Colonic mucosa (tissue), 4 donors: ENCODE measurements at regions not wholly inside any gene's neighbourhood (a gene's known extent, or its start where the extent isn't known, plus 50 kb on each side); places are given as distances from the start of the nearest gene placed in this dataset.

Experiments
- DNase-seq: peaks from one replicate; pipeline ENCODE4 v3.0.0-alpha.2; 2020
- H3K27ac ChIP-seq: fragments of 200-600 bp; one replicate; pipeline ENCODE4 v1.8.0; 2021
- H3K27me3 ChIP-seq: fragments of 200-600 bp; one replicate; pipeline ENCODE4 v1.8.0; 2021
- H3K36me3 ChIP-seq: fragments of 200-600 bp; one replicate; pipeline ENCODE4 v1.8.0; 2021
- H3K4me1 ChIP-seq: fragments of 200-600 bp; one replicate; pipeline ENCODE4 v1.8.0; 2021; ENCODE audit warnings: mild to moderate bottlenecking
- H3K4me3 ChIP-seq: fragments of 200-600 bp; one replicate; pipeline ENCODE4 v1.8.0; 2021
- H3K9ac ChIP-seq, 2 donors: one replicate each; pipeline ENCODE4 v1.7.0; 2013; ENCODE audit warnings: control low read depth in 2 of 2, low read depth in 2 of 2, low read length in 2 of 2
- H3K9me3 ChIP-seq: fragments of 200-600 bp; one replicate; pipeline ENCODE4 v1.8.0; 2021
- intact Hi-C: fragments of 100-400 bp; cut with DNase I; formaldehyde crosslinking; loops from one replicate; pipeline ENCODE4 v1.14.1; 2022
- TF ChIP-seq, protein P1 (sequence below): fragments of 200-600 bp; IDR thresholded peaks from one replicate; pipeline ENCODE4 v1.8.0; 2022; ENCODE audit warnings: antibody characterized with exemption, mild to moderate bottlenecking
- donor health status: healthy.
- donor health status: DM: no; HTN: no; CAD: no.
- donor health status: DM: no; HTN: no; CAD: no.

DNA sequence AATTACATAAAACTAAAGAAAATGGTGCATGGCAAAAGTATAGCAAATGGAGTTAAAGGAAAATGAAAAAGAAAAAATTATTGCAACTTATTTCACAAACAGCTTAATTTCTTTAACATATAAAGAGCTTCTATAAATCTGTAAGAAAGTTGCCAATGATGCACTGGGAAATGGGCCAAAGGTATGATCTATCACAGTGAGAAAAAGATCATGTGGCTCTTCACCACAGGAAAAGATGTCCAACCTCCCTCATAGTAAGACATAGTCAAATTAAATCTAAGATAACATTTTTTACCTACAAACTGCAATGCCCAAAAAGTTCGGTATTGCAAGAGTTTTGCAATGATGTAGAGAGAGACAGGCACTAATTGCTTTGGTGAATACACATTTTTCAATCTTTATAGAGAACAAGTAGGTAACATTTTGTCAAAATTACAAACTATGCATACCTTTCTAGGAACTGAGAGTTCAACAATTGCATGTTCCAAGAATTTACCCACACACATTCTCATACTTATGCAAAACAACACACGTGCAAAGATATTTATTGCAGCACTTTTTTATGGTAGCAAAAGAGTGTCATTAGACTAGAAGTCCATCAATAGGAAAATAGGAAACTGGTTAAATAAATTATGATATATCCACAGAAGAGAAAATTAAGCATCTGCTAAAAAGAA, 372.6 kb downstream of the QKI start:
- no peak overlapping the region for H3K27ac ChIP-seq
- intact Hi-C loops: no loop called here
- DNase-seq: no peak
- H3K9ac ChIP-seq: no peak overlapping the region
- H3K27me3 ChIP-seq: no peaks in the 10 kb centered on the region
- no peaks in the 10 kb centered on the region for H3K36me3 ChIP-seq
- no peak overlapping the region for H3K4me3 ChIP-seq
- no peaks in the 10 kb centered on the region for H3K4me1 ChIP-seq
- TF ChIP-seq, protein P1, sequence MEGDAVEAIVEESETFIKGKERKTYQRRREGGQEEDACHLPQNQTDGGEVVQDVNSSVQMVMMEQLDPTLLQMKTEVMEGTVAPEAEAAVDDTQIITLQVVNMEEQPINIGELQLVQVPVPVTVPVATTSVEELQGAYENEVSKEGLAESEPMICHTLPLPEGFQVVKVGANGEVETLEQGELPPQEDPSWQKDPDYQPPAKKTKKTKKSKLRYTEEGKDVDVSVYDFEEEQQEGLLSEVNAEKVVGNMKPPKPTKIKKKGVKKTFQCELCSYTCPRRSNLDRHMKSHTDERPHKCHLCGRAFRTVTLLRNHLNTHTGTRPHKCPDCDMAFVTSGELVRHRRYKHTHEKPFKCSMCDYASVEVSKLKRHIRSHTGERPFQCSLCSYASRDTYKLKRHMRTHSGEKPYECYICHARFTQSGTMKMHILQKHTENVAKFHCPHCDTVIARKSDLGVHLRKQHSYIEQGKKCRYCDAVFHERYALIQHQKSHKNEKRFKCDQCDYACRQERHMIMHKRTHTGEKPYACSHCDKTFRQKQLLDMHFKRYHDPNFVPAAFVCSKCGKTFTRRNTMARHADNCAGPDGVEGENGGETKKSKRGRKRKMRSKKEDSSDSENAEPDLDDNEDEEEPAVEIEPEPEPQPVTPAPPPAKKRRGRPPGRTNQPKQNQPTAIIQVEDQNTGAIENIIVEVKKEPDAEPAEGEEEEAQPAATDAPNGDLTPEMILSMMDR: no peak
- H3K9me3 ChIP-seq: no peaks in the 10 kb centered on the region

DNA sequence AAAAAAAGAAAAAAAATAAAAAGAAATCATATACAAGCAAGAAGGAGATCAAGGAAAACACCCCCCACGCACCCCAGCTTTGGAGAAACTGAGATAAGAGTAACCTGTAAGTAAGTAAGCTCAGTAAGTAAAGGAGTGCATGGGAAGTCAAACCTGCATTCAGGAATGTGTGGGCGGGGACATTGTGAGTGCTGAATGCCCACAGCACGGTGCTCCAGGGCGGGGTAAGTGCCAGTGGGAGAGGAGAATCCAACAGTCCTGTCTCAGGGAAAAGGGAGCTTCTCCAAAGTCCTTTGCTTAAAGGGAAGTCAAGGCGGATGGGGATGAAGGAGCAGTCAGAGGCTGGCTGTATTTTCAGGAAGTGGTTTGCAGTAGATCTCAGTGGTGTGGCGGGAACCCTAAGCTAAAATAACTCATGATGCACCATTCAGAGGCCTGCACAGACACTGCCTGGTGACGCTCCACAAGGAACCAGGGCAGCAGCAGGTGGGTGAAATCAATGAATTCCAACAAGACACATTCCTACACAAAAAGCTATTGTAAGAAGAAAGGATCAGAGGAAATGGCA, 368.0 kb downstream of the QKI start:
- TF ChIP-seq, protein P1: no peak
- no peak for DNase-seq
- intact Hi-C loops: no loop called here
- no peaks in the 10 kb centered on the region for H3K36me3 ChIP-seq
- no peaks in the 10 kb centered on the region for H3K9me3 ChIP-seq
- no peaks in the 10 kb centered on the region for H3K27me3 ChIP-seq
- H3K9ac ChIP-seq: no peak overlapping the region
- H3K4me3 ChIP-seq: no peak overlapping the region
- no peak overlapping the region for H3K27ac ChIP-seq
- H3K4me1 ChIP-seq: no peaks in the 10 kb centered on the region

DNA sequence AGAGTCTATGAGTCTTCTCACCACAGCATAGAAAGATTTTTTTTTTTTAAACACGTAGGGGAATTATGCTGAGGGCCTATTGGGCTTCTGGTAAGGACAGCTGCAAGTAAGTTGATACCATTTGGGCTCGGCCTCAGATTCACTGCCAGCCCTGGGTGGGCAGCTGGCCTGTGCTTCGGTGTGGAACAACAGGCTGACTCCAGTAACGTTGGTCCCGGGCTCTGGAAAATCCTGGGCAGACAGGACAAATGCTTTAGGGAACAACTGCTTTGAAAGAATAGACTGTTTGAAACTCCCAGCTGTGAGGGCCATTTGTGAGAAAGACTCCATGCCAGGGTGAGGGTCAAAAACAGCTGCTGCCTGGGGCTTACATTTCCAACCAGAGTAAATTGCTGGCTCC, 366.5 kb downstream of the QKI start:
- TF ChIP-seq, protein P1: no peak
- no peak overlapping the region for H3K27ac ChIP-seq
- H3K9me3 ChIP-seq: no peaks in the 10 kb centered on the region
- H3K4me3 ChIP-seq: no peak overlapping the region
- H3K4me1 ChIP-seq: no peaks in the 10 kb centered on the region
- DNase-seq: no peak
- intact Hi-C loops: no loop called here
- no peaks in the 10 kb centered on the region for H3K36me3 ChIP-seq
- H3K9ac ChIP-seq: no peak overlapping the region
- H3K27me3 ChIP-seq: no peaks in the 10 kb centered on the region

DNA sequence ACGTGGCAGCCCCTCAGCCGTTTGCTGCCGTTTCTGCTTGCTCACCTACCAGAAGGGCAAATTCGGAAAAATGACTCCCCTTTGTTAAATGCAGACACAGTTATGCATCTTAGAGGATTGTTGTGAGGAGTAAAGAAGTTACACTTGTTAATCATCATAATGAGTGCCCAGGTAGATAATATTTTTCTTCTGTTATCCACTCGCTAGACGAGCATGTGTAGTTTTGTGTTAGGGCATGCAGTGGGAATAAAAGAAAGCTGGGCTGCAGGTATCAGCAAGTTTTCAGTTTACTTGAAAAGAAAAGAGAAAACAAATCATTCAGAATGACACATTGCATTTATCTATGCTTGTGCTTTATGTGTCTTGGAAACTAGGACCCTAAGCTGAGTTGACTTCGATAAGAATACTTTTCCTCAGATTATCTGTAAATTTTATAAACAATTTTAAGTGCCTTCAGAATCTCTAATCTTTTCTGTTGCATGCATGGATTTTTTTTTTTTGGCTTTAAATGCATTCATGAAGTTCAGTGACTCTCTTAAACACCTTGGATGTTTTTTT, 365.3 kb downstream of the QKI start:
- Histone ChIP-seq H3K36me3 (no peaks in the 10 kb centered on the region), H3K27me3 (no peaks in the 10 kb centered on the region), H3K27ac (no peak overlapping the region), H3K4me1 (no peaks in the 10 kb centered on the region), H3K4me3 (no peak overlapping the region), H3K9me3 (no peaks in the 10 kb centered on the region), H3K9ac (no peak overlapping the region)
- intact Hi-C loops: no loop called here
- no peak for DNase-seq
- TF ChIP-seq, protein P1: no peak

DNA sequence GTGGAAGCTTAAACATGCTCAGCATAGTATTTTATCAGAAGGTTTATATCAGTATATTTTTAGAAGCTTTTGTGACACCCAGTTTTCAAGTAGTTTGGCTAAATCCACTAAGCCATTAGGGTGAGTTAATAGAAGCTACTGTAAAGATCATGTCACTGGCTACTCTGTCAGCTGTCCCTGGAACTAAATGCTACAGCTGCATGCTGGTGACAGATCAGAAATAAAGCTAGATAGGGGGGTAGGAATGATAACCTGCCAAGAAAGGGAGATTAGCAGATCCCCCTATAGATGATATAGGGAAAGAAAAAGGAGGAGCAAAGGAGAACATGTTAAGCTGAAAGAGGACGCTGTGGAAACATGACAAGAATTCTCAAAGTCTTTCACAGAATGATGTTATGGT, 363.2 kb downstream of the QKI start:
- Histone ChIP-seq H3K36me3 (no peaks in the 10 kb centered on the region), H3K4me1 (no peaks in the 10 kb centered on the region), H3K9me3 (no peaks in the 10 kb centered on the region), H3K27ac (no peak overlapping the region), H3K9ac (no peak overlapping the region), H3K4me3 (no peak overlapping the region), H3K27me3 (no peaks in the 10 kb centered on the region)
- intact Hi-C loops: no loop called here
- no peak for DNase-seq
- TF ChIP-seq, protein P1: no peak
